Hepatocyte (in vitro differentiated cells): ENCODE measurements at regions not wholly inside any gene's neighbourhood (a gene's known extent, or its start where the extent isn't known, plus 50 kb on each side); places are given as distances from the start of the nearest gene placed in this dataset.

Source experiments
- DNase-seq: peaks from one replicate; pipeline ENCODE4 v3.0.0-alpha.2; 2016; ENCODE audit warnings: low spot score
- H2AFZ ChIP-seq: fragments of 200-600 bp; sonication (generic); 2 replicates; pipeline ENCODE4 v1.6.0; 2016; ENCODE audit warnings: antibody characterized with exemption, mild to moderate bottlenecking
- H3K27ac ChIP-seq: fragments of 200-600 bp; sonication (generic); 2 replicates; pipeline ENCODE4 v1.5.1; 2016; ENCODE audit warnings: mild to moderate bottlenecking
- H3K27me3 ChIP-seq: fragments of 200-600 bp; sonication (generic); 2 replicates; pipeline ENCODE4 v1.6.1; 2016
- H3K36me3 ChIP-seq: fragments of 200-600 bp; sonication (generic); replicated peaks from 2 replicates; pipeline ENCODE4 v1.5.1; 2016; ENCODE audit warnings: low read depth; ENCODE audit not compliant: insufficient read depth
- H3K4me1 ChIP-seq: fragments of 200-600 bp; sonication (generic); 2 replicates; pipeline ENCODE4 v1.5.1; 2016; ENCODE audit warnings: mild to moderate bottlenecking, moderate library complexity; ENCODE audit not compliant: insufficient read depth
- H3K4me2 ChIP-seq: fragments of 200-600 bp; sonication (generic); 2 replicates; pipeline ENCODE4 v1.6.0; 2016
- H3K4me3 ChIP-seq: fragments of 200-600 bp; sonication (generic); 2 replicates; pipeline ENCODE4 v1.5.1; 2016; ENCODE audit warnings: mild to moderate bottlenecking
- H3K79me2 ChIP-seq: fragments of 200-600 bp; sonication (generic); 2 replicates; pipeline ENCODE4 v1.6.0; 2017; ENCODE audit warnings: mild to moderate bottlenecking
- H3K9me2 ChIP-seq: fragments of 200-600 bp; sonication (generic); replicated peaks from 2 replicates; pipeline ENCODE4 v1.6.0; 2017; ENCODE audit warnings: mild to moderate bottlenecking; ENCODE audit not compliant: insufficient read depth
- H3K9me3 ChIP-seq: fragments of 200-600 bp; sonication (generic); 2 replicates; pipeline ENCODE4 v1.5.1; 2016; ENCODE audit warnings: low read depth, mild to moderate bottlenecking
- H4K20me1 ChIP-seq: fragments of 200-600 bp; sonication (generic); 2 replicates; pipeline ENCODE4 v1.6.0; 2016; ENCODE audit warnings: mild to moderate bottlenecking; ENCODE audit not compliant: insufficient read depth, poor library complexity, severe bottlenecking
- CTCF ChIP-seq: fragments of 200-600 bp; sonication (generic); IDR thresholded peaks from 2 replicates; pipeline ENCODE4 v1.5.1; 2016; ENCODE audit warnings: antibody characterized with exemption, mild to moderate bottlenecking; ENCODE audit not compliant: poor library complexity
- EZH2 ChIP-seq: fragments of 200-600 bp; sonication (generic); IDR thresholded peaks from 2 replicates; pipeline ENCODE4 v1.6.1; 2016; ENCODE audit warnings: antibody characterized with exemption, mild to moderate bottlenecking, borderline replicate concordance
- EZH2phosphoT487 ChIP-seq: fragments of 200-600 bp; sonication (generic); IDR thresholded peaks from one replicate; pipeline ENCODE4 v1.6.1; 2018; ENCODE audit warnings: antibody characterized with exemption, mild to moderate bottlenecking, low read depth, moderate library complexity; ENCODE audit not compliant: unreplicated experiment, severe bottlenecking
- WGBS: methylation state at CpG from one replicate; pipeline ENCODE4 v1.1.6; 2016; ENCODE audit warnings: low lambda C conversion rate; ENCODE audit errors: missing lambda C conversion rate; 5-methylcytosine and 5-hydroxymethylcytosine counted together

GRCh38 chr1:244150071-244150470 is 99.0 kb downstream of the ZBTB18 start:
- no peaks in the 10 kb centered on the region for H3K9me3 ChIP-seq
- H3K27ac ChIP-seq: no peak overlapping the region
- no peak overlapping the region for H3K4me3 ChIP-seq
- no peak overlapping the region for H3K4me2 ChIP-seq
- no peak for DNase-seq
- H4K20me1 ChIP-seq: no peaks in the 10 kb centered on the region
- H3K9me2 ChIP-seq: no peaks in the 10 kb centered on the region
- no peaks in the 10 kb centered on the region for H3K4me1 ChIP-seq
- no peaks in the 10 kb centered on the region for H3K79me2 ChIP-seq
- WGBS: 65% methylated on average over 5 of the region's 5 CpGs
- no peaks in the 10 kb centered on the region for H3K27me3 ChIP-seq
- TF ChIP-seq CTCF: no peak
- TF ChIP-seq EZH2: no peak
- TF ChIP-seq EZH2phosphoT487: no peak
- H3K36me3 ChIP-seq: no peaks in the 10 kb centered on the region
- no peak overlapping the region for H2AFZ ChIP-seq

- WGBS: 84% methylated on average over 4 of the region's 4 CpGs
- no peaks in the 10 kb centered on the region for H3K79me2 ChIP-seq
Measured at GRCh38 chr1:244150665-244151064, 99.6 kb downstream of the ZBTB18 start.

GRCh38 chr1:244151537-244151936 is 100.5 kb downstream of the ZBTB18 start:
- Histone ChIP-seq H3K4me3 (no peak overlapping the region), H3K9me2 (no peaks in the 10 kb centered on the region), H4K20me1 (no peaks in the 10 kb centered on the region), H3K36me3 (no peaks in the 10 kb centered on the region), H3K9me3 (no peaks in the 10 kb centered on the region), H3K27ac (no peak overlapping the region), H3K79me2 (no peaks in the 10 kb centered on the region), H3K4me1 (no peaks in the 10 kb centered on the region), H3K4me2 (no peak overlapping the region), H3K27me3 (no peaks in the 10 kb centered on the region), H2AFZ (no peak overlapping the region)
- no peak for DNase-seq
- TF ChIP-seq EZH2 (no peak), CTCF (no peak)
- WGBS: 75% methylated on average over 4 of the region's 4 CpGs

More at GRCh38 chr1:244150665-244151064, 99.6 kb downstream of the ZBTB18 start:
- Histone ChIP-seq H3K27me3 (no peaks in the 10 kb centered on the region), H3K4me2 (no peak overlapping the region), H4K20me1 (no peaks in the 10 kb centered on the region), H2AFZ (no peak overlapping the region), H3K9me2 (no peaks in the 10 kb centered on the region), H3K9me3 (no peaks in the 10 kb centered on the region), H3K36me3 (no peaks in the 10 kb centered on the region), H3K4me3 (no peak overlapping the region), H3K27ac (no peak overlapping the region), H3K4me1 (no peaks in the 10 kb centered on the region)
- no peak for TF ChIP-seq CTCF
- TF ChIP-seq EZH2phosphoT487: no peak
- no peak for TF ChIP-seq EZH2
- no peak for DNase-seq

GRCh38 chr1:244154508-244154871 is 103.4 kb downstream of the ZBTB18 start:
- no peak for DNase-seq
- no peak overlapping the region for H3K4me2 ChIP-seq
- no peaks in the 10 kb centered on the region for H3K27me3 ChIP-seq
- H3K9me3 ChIP-seq: no peaks in the 10 kb centered on the region
- no peak overlapping the region for H3K27ac ChIP-seq
- no peak for TF ChIP-seq EZH2phosphoT487
- no peak for TF ChIP-seq CTCF
- no peak for TF ChIP-seq EZH2
- 57% methylated on average over 5 of the region's 5 CpGs for WGBS
- no peaks in the 10 kb centered on the region for H3K36me3 ChIP-seq
- no peaks in the 10 kb centered on the region for H3K9me2 ChIP-seq
- H3K79me2 ChIP-seq: no peaks in the 10 kb centered on the region
- no peaks in the 10 kb centered on the region for H4K20me1 ChIP-seq
- no peak overlapping the region for H3K4me3 ChIP-seq
- no peaks in the 10 kb centered on the region for H3K4me1 ChIP-seq
- H2AFZ ChIP-seq: no peak overlapping the region
